SU-DHL-6 (cell line): ENCODE measurements at regions not wholly inside any gene's neighbourhood (a gene's known extent, or its start where the extent isn't known, plus 50 kb on each side); places are given as distances from the start of the nearest gene placed in this dataset.

Source experiments
- H2AFZ ChIP-seq: fragments of 200-600 bp; sonication (generic); 2 replicates; pipeline ENCODE4 v1.6.1; 2014; ENCODE audit warnings: low read depth, mild to moderate bottlenecking, moderate library complexity, mixed read lengths, antibody characterized with exemption, low read length; ENCODE audit not compliant: severe bottlenecking
- H3F3A ChIP-seq: fragments of 200-600 bp; shearing (Covaris generic); 2 replicates; pipeline ENCODE4 v1.6.0; 2016; ENCODE audit warnings: antibody characterized with exemption, mild to moderate bottlenecking; ENCODE audit not compliant: insufficient read depth
- H3K27ac ChIP-seq: fragments of 200-600 bp; sonication (generic); 2 replicates; pipeline ENCODE4 v1.5.1; 2016; ENCODE audit warnings: low read depth, mild to moderate bottlenecking, low read length, moderate library complexity, mixed read lengths
- H3K27me3 ChIP-seq: fragments of 200-600 bp; sonication (generic), shearing (Covaris generic); 2 replicates; pipeline ENCODE4 v1.6.0; 2014; ENCODE audit warnings: mild to moderate bottlenecking, low read length
- H3K36me3 ChIP-seq: fragments of 200-600 bp; sonication (generic); 2 replicates; pipeline ENCODE4 v1.6.1; 2014; ENCODE audit warnings: mild to moderate bottlenecking, low read length, mixed read lengths
- H3K4me2 ChIP-seq: fragments of 300-600, 200-600 bp; shearing (Covaris generic), sonication (generic); 2 replicates; pipeline ENCODE4 v1.6.0; 2014; ENCODE audit warnings: low read length, low read depth, mild to moderate bottlenecking; ENCODE audit not compliant: poor library complexity, severe bottlenecking
- H3K4me3 ChIP-seq: fragments of 200-600 bp; sonication (generic); 2 replicates; pipeline ENCODE4 v1.5.1; 2014; ENCODE audit warnings: antibody characterized with exemption, low read length, mild to moderate bottlenecking, mixed read lengths; ENCODE audit not compliant: insufficient read depth, poor library complexity, severe bottlenecking
- H3K79me2 ChIP-seq: fragments of 200-600 bp; sonication (generic); 2 replicates; pipeline ENCODE4 v1.6.1; 2014; ENCODE audit warnings: mild to moderate bottlenecking, low read length, moderate library complexity; ENCODE audit not compliant: insufficient read depth
- H3K9ac ChIP-seq: fragments of 200-600 bp; sonication (generic); 2 replicates; pipeline ENCODE4 v1.7.0; 2014; ENCODE audit warnings: mild to moderate bottlenecking, low read length
- H3K9me2 ChIP-seq: fragments of 200-600 bp; sonication (generic); replicated peaks from 2 replicates; pipeline ENCODE4 v1.6.1; 2014; ENCODE audit warnings: low read length; ENCODE audit not compliant: insufficient read depth
- H3K9me3 ChIP-seq: fragments of 200-600 bp; sonication (generic); 2 replicates; pipeline ENCODE4 v1.6.1; 2014; ENCODE audit warnings: low read length, mixed read lengths; ENCODE audit not compliant: insufficient read depth
- H4K20me1 ChIP-seq: fragments of 200-600 bp; sonication (generic); 2 replicates; pipeline ENCODE4 v1.6.1; 2014; ENCODE audit warnings: low read depth, mild to moderate bottlenecking, antibody characterized with exemption, low read length, moderate library complexity, mixed read lengths
- EZH2phosphoT487 ChIP-seq: fragments of 200-600 bp; sonication (generic), shearing (Covaris generic); conservative IDR thresholded peaks from 2 replicates; pipeline ENCODE4 v1.6.1; 2018; ENCODE audit warnings: mild to moderate bottlenecking, antibody characterized with exemption, low read length, moderate library complexity, mixed read lengths
- TF ChIP-seq, protein P1 (sequence below): fragments of 200-600 bp; sonication (generic); IDR thresholded peaks from one replicate; pipeline ENCODE4 v1.5.1; 2017; ENCODE audit warnings: antibody characterized with exemption, mild to moderate bottlenecking, low read length, moderate library complexity; ENCODE audit not compliant: insufficient read depth, poor library complexity, severe bottlenecking

- no peak overlapping the region for H3K4me2 ChIP-seq
- no peak for TF ChIP-seq EZH2phosphoT487
- TF ChIP-seq, protein P1, sequence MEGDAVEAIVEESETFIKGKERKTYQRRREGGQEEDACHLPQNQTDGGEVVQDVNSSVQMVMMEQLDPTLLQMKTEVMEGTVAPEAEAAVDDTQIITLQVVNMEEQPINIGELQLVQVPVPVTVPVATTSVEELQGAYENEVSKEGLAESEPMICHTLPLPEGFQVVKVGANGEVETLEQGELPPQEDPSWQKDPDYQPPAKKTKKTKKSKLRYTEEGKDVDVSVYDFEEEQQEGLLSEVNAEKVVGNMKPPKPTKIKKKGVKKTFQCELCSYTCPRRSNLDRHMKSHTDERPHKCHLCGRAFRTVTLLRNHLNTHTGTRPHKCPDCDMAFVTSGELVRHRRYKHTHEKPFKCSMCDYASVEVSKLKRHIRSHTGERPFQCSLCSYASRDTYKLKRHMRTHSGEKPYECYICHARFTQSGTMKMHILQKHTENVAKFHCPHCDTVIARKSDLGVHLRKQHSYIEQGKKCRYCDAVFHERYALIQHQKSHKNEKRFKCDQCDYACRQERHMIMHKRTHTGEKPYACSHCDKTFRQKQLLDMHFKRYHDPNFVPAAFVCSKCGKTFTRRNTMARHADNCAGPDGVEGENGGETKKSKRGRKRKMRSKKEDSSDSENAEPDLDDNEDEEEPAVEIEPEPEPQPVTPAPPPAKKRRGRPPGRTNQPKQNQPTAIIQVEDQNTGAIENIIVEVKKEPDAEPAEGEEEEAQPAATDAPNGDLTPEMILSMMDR = no peak
- no peak overlapping the region for H3K9ac ChIP-seq
- H4K20me1 ChIP-seq = no peaks in the 10 kb centered on the region
- H3K79me2 ChIP-seq = no peaks in the 10 kb centered on the region
- H3K9me3 ChIP-seq = no peaks in the 10 kb centered on the region
- H3K4me3 ChIP-seq = no peak overlapping the region
- no peaks in the 10 kb centered on the region for H3F3A ChIP-seq
- no peak overlapping the region for H3K27ac ChIP-seq
- no peaks in the 10 kb centered on the region for H3K9me2 ChIP-seq
- no peaks in the 10 kb centered on the region for H3K36me3 ChIP-seq
- no peak overlapping the region for H2AFZ ChIP-seq
- no peaks in the 10 kb centered on the region for H3K27me3 ChIP-seq
These were observed 50.1 kb upstream of the TRPM3 start for GRCh38 chr9:71171517-71171916.
